Stimulated activated CD8-positive, alpha-beta memory T cell treated with anti-CD3 and anti-CD28 coated beads, Interleukin-12 subunit alpha, Interleukin-12 subunit beta, amount 100 ng/mL, for 4 hours (primary cell): ENCODE measurements at regions not wholly inside any gene's neighbourhood (a gene's known extent, or its start where the extent isn't known, plus 50 kb on each side); places are given as distances from the start of the nearest gene placed in this dataset.
A peak's percentile ranks its signal among the peaks of the same experiment; 100 is the strongest.
"Not testable (repeated sequence)": the region's sequence is repeated elsewhere in the genome, so short reads cannot be mapped to it uniquely, and the experiment has no call there.

ENCODE experiments used
- DNase-seq: peaks from one replicate; pipeline ENCODE4 v3.0.0-alpha.2; 2020; ENCODE audit warnings: low read depth

GRCh38 chr4:123537906-123538402 is 141.4 kb downstream of the SPRY1 start:
- DNase-seq = not testable (repeated sequence)

- no peak for DNase-seq
Measured at GRCh38 chr4:123545667-123546572, 149.3 kb downstream of the SPRY1 start.

- DNase-seq = no peak
Measured at GRCh38 chr4:123546573-123547060, 150.0 kb downstream of the SPRY1 start.

GRCh38 chr4:123547216-123548165 is 150.9 kb downstream of the SPRY1 start:
- no peak for DNase-seq

- DNase-seq = no peak
Measured at GRCh38 chr4:123553279-123553678, 156.7 kb downstream of the SPRY1 start.

GRCh38 chr4:123553733-123554637 is 157.4 kb downstream of the SPRY1 start:
- no peak for DNase-seq

- DNase-seq = no peak
Measured at GRCh38 chr4:123554801-123555232, 158.2 kb downstream of the SPRY1 start.

GRCh38 chr4:123555233-123555806 is 158.7 kb downstream of the SPRY1 start:
- no peak for DNase-seq

- DNase-seq = no peak
Measured at GRCh38 chr4:123555807-123556273, 159.2 kb downstream of the SPRY1 start.

- DNase-seq = no peak
Measured at GRCh38 chr4:123556526-123556925, 159.9 kb downstream of the SPRY1 start.

GRCh38 chr4:123557857-123558536 is 161.4 kb downstream of the SPRY1 start:
- DNase-seq = no peak

GRCh38 chr4:123558865-123559264 is 162.3 kb downstream of the SPRY1 start:
- DNase-seq = no peak

- no peak for DNase-seq
Measured at GRCh38 chr4:123559955-123560871, 163.6 kb downstream of the SPRY1 start.

GRCh38 chr4:123561525-123561924 is 164.9 kb downstream of the SPRY1 start:
- no peak for DNase-seq

GRCh38 chr4:123562994-123563750 is 166.6 kb downstream of the SPRY1 start:
- DNase-seq = no peak

GRCh38 chr4:123564758-123565346 is 168.3 kb downstream of the SPRY1 start:
- DNase-seq = peak; percentile 15

GRCh38 chr4:123568936-123569335 is 172.3 kb downstream of the SPRY1 start:
- no peak for DNase-seq

- DNase-seq = no peak
Measured at GRCh38 chr4:123569541-123569940, 172.9 kb downstream of the SPRY1 start.
